Upper lobe of left lung (tissue), 6 donors: ENCODE measurements at regions not wholly inside any gene's neighbourhood (a gene's known extent, or its start where the extent isn't known, plus 50 kb on each side); places are given as distances from the start of the nearest gene placed in this dataset.

Experiments used
- ATAC-seq, 2 donors: fragments of 200-7000 bp; cut with Tn5 transposase; one replicate each; pipeline ENCODE4 v1.9.1; 2022; ENCODE audit warnings: mild to moderate bottlenecking in 2 of 2, moderate library complexity in 2 of 2; ENCODE audit not compliant: low FRiP score in 2 of 2
- DNase-seq, 2 donors: peaks; one replicate each; pipeline ENCODE4 v3.0.0-alpha.2; 2019 to 2020
- H3K27ac ChIP-seq, 4 donors: fragments of 200-600 bp; sonication (generic); one replicate each; pipeline ENCODE4 v1.5.1; 2016 to 2019
- H3K27me3 ChIP-seq, 4 donors: fragments of 200-600 bp; sonication (generic); one replicate each; pipeline ENCODE4 v1.5.1; 2017 to 2019
- H3K36me3 ChIP-seq, 4 donors: fragments of 200-600 bp; sonication (generic); one replicate each; pipeline ENCODE4 v1.5.1; 2016 to 2019
- H3K4me1 ChIP-seq, 4 donors: fragments of 200-600 bp; sonication (generic); one replicate each; pipeline ENCODE4 v1.5.1; 2018 to 2019
- H3K4me3 ChIP-seq, 4 donors: fragments of 200-600 bp; sonication (generic); one replicate each; pipeline ENCODE4 v1.5.1; 2017 to 2019; ENCODE audit warnings: mild to moderate bottlenecking in 2 of 4, moderate library complexity in 1 of 4
- H3K9me3 ChIP-seq, 4 donors: fragments of 200-600 bp; sonication (generic); one replicate each; pipeline ENCODE4 v1.5.1; 2018 to 2019
- EP300 ChIP-seq, 4 donors: sonication (generic); formaldehyde crosslinking; IDR thresholded peaks; one replicate each; pipeline ENCODE4 v1.5.1; 2017; ENCODE audit warnings: antibody characterized with exemption in 4 of 4, control low read depth in 2 of 4
- POLR2A ChIP-seq, 4 donors: fragments of 450-650 bp; IDR thresholded peaks; one replicate each; pipeline ENCODE4 v1.5.1; 2016 to 2017; ENCODE audit warnings: antibody characterized with exemption in 4 of 4, mild to moderate bottlenecking in 2 of 4
- POLR2AphosphoS5 ChIP-seq, 2 donors: sonication (generic); formaldehyde crosslinking; IDR thresholded peaks; one replicate each; pipeline ENCODE4 v1.5.1; 2017; ENCODE audit warnings: antibody characterized with exemption in 2 of 2
- WGBS, 2 donors: methylation state at CpG; one replicate each; pipeline ENCODE4 v1.1.5; 2017 to 2018; 5-methylcytosine and 5-hydroxymethylcytosine counted together
- TF ChIP-seq, protein P1 (sequence below), 6 experiments: fragments of 450-650 bp in 4 of 6; fragments of 200-600 bp in 2 of 6; sonication (generic) in 2 of 6; IDR thresholded peaks; one replicate each; pipeline ENCODE4 v1.5.1; 2016 to 2019; ENCODE audit warnings: antibody characterized with exemption in 6 of 6
- donor health status: DM: no; HTN: no; CAD: no; lungs with moderate emphysema.
- donor health status: DM: no; HTN: yes; CAD: no; lungs with severe emphysema.

DNA sequence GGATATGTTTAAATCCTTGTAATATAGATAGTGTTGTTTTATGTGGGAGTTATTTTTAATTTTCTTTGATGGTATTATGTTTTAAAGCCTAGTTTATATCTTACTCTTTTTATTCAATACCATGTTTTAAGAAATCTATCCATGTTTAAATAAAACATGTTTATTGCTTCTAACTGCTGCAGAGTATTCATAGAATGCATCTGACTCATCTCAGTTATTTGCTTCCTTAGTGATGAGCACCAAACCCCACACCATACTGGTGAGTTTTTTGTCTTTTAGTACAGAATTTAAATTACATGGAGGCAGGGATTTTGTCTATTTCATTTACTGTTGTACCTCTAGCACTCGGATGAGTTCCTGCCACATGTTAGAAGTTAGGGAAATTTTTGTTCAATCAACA is 209.2 kb downstream of the NSUN3 start:
- ATAC-seq = no peak

DNA sequence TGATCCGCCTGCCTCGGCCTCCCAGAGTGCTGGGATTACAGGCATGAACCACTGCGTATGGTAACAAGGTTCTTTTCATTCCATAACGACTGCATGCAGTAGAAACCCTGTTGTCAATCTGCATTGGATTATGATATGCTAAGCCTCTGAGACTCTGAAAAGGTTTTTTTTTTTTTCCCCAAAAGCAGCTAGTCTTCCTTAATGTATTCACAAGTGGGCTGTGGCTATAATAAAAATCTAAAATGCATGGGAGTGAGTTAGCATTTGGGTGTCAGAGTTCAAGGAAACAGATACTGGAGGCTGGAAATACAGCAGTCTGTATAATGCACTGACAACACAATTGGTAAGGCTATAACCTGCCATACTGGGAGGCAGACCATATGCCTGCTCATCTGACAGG is 218.1 kb downstream of the NSUN3 start:
- Histone ChIP-seq H3K4me3 (no peak overlapping the region), H3K27ac (no peak overlapping the region), H3K27me3 (no peaks in the 10 kb centered on the region), H3K4me1 (no peaks in the 10 kb centered on the region), H3K36me3 (no peaks in the 10 kb centered on the region), H3K9me3 (no peaks in the 10 kb centered on the region)
- DNase-seq (no peak), ATAC-seq (no peak)
- TF ChIP-seq EP300 (IDR thresholded peaks at IDR 0.05) (no peak), POLR2A (IDR thresholded peaks at IDR 0.05) (no peak), POLR2AphosphoS5 (IDR thresholded peaks at IDR 0.05) (no peak)
- TF ChIP-seq, protein P1, sequence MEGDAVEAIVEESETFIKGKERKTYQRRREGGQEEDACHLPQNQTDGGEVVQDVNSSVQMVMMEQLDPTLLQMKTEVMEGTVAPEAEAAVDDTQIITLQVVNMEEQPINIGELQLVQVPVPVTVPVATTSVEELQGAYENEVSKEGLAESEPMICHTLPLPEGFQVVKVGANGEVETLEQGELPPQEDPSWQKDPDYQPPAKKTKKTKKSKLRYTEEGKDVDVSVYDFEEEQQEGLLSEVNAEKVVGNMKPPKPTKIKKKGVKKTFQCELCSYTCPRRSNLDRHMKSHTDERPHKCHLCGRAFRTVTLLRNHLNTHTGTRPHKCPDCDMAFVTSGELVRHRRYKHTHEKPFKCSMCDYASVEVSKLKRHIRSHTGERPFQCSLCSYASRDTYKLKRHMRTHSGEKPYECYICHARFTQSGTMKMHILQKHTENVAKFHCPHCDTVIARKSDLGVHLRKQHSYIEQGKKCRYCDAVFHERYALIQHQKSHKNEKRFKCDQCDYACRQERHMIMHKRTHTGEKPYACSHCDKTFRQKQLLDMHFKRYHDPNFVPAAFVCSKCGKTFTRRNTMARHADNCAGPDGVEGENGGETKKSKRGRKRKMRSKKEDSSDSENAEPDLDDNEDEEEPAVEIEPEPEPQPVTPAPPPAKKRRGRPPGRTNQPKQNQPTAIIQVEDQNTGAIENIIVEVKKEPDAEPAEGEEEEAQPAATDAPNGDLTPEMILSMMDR (IDR thresholded peaks at IDR 0.05) = no peak
- 90 to 94% methylated on average over 4 of the region's 4 CpGs for WGBS, 2 donors

More for the DNA sequence above, 209.2 kb downstream of the NSUN3 start:
- no peak overlapping the region for H3K4me3 ChIP-seq
- H3K4me1 ChIP-seq = no peaks in the 10 kb centered on the region
- no peak for DNase-seq
- no peaks in the 10 kb centered on the region for H3K9me3 ChIP-seq
- no peaks in the 10 kb centered on the region for H3K36me3 ChIP-seq
- 83 to 93% methylated on average over 1 of the region's 1 CpG for WGBS, 2 donors
- no peaks in the 10 kb centered on the region for H3K27me3 ChIP-seq
- H3K27ac ChIP-seq = no peak overlapping the region
- TF ChIP-seq, protein P1 (IDR thresholded peaks at IDR 0.05) = no peak
- TF ChIP-seq POLR2A (IDR thresholded peaks at IDR 0.05) (no peak), EP300 (IDR thresholded peaks at IDR 0.05) (no peak), POLR2AphosphoS5 (IDR thresholded peaks at IDR 0.05) (no peak)

DNA sequence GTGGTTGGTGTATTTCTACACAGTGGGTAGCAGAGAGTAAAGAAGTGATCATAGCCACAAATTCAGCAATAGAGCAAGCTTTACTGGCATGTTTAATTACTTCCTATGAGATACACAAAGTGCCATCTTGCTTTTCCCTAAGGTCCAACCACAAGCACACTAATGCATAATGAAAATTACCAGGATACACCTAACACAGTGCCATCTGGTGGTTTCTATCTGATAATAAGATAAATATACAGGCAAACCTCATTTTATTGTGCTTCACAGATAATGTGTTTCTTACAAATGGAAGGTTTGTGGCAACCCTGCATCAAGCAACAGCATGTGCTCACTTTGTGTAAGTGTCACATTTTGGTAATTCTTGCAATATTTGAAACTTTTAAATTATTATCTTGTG is 223.0 kb downstream of the NSUN3 start:
- ATAC-seq (no peak), DNase-seq (no peak)
- H3K9me3 ChIP-seq = no peaks in the 10 kb centered on the region
- H3K27ac ChIP-seq = no peak overlapping the region
- no peaks in the 10 kb centered on the region for H3K27me3 ChIP-seq
- H3K4me3 ChIP-seq = no peak overlapping the region
- no peaks in the 10 kb centered on the region for H3K36me3 ChIP-seq
- TF ChIP-seq, protein P1 (IDR thresholded peaks at IDR 0.05) = no peak
- TF ChIP-seq POLR2AphosphoS5 (IDR thresholded peaks at IDR 0.05) (no peak), POLR2A (IDR thresholded peaks at IDR 0.05) (no peak), EP300 (IDR thresholded peaks at IDR 0.05) (no peak)
- H3K4me1 ChIP-seq = no peaks in the 10 kb centered on the region

DNA sequence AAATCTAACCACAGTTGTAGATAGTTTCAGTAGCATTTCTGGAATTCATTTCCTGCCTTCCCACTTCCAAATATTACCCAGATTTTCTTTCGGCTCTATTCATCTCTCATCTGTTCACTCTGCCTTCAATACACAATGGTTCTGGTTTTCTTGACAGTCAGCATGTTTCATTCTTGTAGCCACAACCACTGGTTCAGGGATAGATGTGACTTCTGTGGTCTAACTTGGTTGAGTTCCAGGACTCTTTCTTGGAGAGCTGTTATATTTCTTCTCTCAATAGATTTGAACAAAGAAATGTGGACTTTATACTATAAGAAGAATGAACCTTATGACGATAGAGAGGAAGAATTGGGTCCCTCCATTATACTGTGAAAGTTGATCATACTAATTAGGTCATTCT is 228.8 kb downstream of the NSUN3 start:
- ATAC-seq (no peak), DNase-seq (no peak)
- WGBS, 2 donors = 71 to 77% methylated on average over 2 of the region's 2 CpGs
- no peaks in the 10 kb centered on the region for H3K27me3 ChIP-seq
- TF ChIP-seq POLR2A (IDR thresholded peaks at IDR 0.05) = no peak
- TF ChIP-seq EP300 (IDR thresholded peaks at IDR 0.05) = no peak
- TF ChIP-seq, protein P1 (IDR thresholded peaks at IDR 0.05) = no peak
- no peak for TF ChIP-seq POLR2AphosphoS5 (IDR thresholded peaks at IDR 0.05)
- no peak overlapping the region for H3K27ac ChIP-seq
- H3K9me3 ChIP-seq = no peaks in the 10 kb centered on the region
- no peak overlapping the region for H3K4me3 ChIP-seq
- H3K36me3 ChIP-seq = no peaks in the 10 kb centered on the region
- no peaks in the 10 kb centered on the region for H3K4me1 ChIP-seq

DNA sequence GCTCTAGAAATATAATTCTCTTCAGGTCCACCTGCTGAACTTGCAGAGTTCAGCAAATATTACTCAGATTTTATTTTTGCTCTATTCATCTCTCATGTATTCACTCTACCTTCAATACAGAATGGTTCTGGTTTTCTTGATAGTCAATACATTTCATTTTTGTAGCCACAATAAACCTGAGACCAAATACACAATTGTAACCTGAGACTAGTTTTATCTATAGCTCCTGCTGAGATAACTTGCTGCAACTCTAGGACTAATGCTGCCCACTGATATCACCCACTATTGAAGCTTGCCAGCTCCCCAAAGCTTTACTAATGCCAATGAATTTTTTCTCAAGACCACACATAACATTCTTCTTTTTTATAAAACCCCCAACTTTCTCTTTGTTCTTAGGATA is 229.3 kb downstream of the NSUN3 start:
- Histone ChIP-seq H3K36me3 (no peaks in the 10 kb centered on the region), H3K4me3 (no peak overlapping the region), H3K9me3 (no peaks in the 10 kb centered on the region), H3K4me1 (no peaks in the 10 kb centered on the region), H3K27me3 (no peaks in the 10 kb centered on the region), H3K27ac (no peak overlapping the region)
- TF ChIP-seq POLR2A (IDR thresholded peaks at IDR 0.05) (no peak), POLR2AphosphoS5 (IDR thresholded peaks at IDR 0.05) (no peak), EP300 (IDR thresholded peaks at IDR 0.05) (no peak)
- TF ChIP-seq, protein P1 (IDR thresholded peaks at IDR 0.05) = no peak
- DNase-seq = no peak
- no peak for ATAC-seq
